GM19351 (cell line): ENCODE measurements at regions not wholly inside any gene's neighbourhood (a gene's known extent, or its start where the extent isn't known, plus 50 kb on each side); places are given as distances from the start of the nearest gene placed in this dataset.
"Not testable (repeated sequence)": the region's sequence is repeated elsewhere in the genome, so short reads cannot be mapped to it uniquely, and the experiment has no call there.

ENCODE experiments used
- ATAC-seq: cut with Tn5 transposase; IDR thresholded peaks from one replicate; pipeline ENCODE4 v1.9.1; 2021; ENCODE audit warnings: mild to moderate bottlenecking, moderate library complexity; ENCODE audit not compliant: unreplicated experiment

GRCh38 chr1:4165686-4166300 lies 265.7 kb upstream of the C1orf174 start:
- no peak for ATAC-seq

- ATAC-seq = no peak
Observed at GRCh38 chr1:4166713-4167112, 266.6 kb upstream of the C1orf174 start.

GRCh38 chr1:4169991-4170390 lies 269.9 kb upstream of the C1orf174 start:
- ATAC-seq = no peak

GRCh38 chr1:4170548-4171340 lies 270.7 kb upstream of the C1orf174 start:
- no peak for ATAC-seq

- ATAC-seq = no peak
Observed at GRCh38 chr1:4171480-4172450, 271.7 kb upstream of the C1orf174 start.

GRCh38 chr1:4172644-4173599 lies 272.9 kb upstream of the C1orf174 start:
- no peak for ATAC-seq

GRCh38 chr1:4173731-4174130 lies 273.7 kb upstream of the C1orf174 start:
- ATAC-seq = no peak

GRCh38 chr1:4174291-4175200 lies 274.5 kb upstream of the C1orf174 start:
- no peak for ATAC-seq

GRCh38 chr1:4175566-4176405 lies 275.7 kb upstream of the C1orf174 start:
- no peak for ATAC-seq

GRCh38 chr1:4176841-4177240 lies 276.8 kb upstream of the C1orf174 start:
- ATAC-seq = no peak

GRCh38 chr1:4177425-4178150 lies 277.5 kb upstream of the C1orf174 start:
- no peak for ATAC-seq

GRCh38 chr1:4178501-4179113 lies 278.5 kb upstream of the C1orf174 start:
- no peak for ATAC-seq

- no peak for ATAC-seq
Observed at GRCh38 chr1:4179914-4180735, 280.1 kb upstream of the C1orf174 start.

- not testable (repeated sequence) for ATAC-seq
Observed at GRCh38 chr1:4186486-4186885, 286.4 kb upstream of the C1orf174 start.

- ATAC-seq = no peak
Observed at GRCh38 chr1:4203501-4203900, 303.4 kb upstream of the C1orf174 start.

- no peak for ATAC-seq
Observed at GRCh38 chr1:4207183-4207582, 307.1 kb upstream of the C1orf174 start.
